HEK293 (cell line): ENCODE measurements at regions not wholly inside any gene's neighbourhood (a gene's known extent, or its start where the extent isn't known, plus 50 kb on each side); places are given as distances from the start of the nearest gene placed in this dataset.

ENCODE experiments used
- FEZF1 ChIP-seq: fragments of 450-650 bp; formaldehyde crosslinking; IDR thresholded peaks from 2 replicates; pipeline ENCODE4 v1.5.1; 2016; ENCODE audit warnings: missing biosample characterization, missing genetic modification characterization
- KLF16 ChIP-seq: fragments of 450-650 bp; formaldehyde crosslinking; IDR thresholded peaks from 2 replicates; pipeline ENCODE4 v1.5.1; 2017; ENCODE audit warnings: missing biosample characterization, missing genetic modification characterization
- YY1 ChIP-seq: fragments of 450-650 bp; formaldehyde crosslinking; IDR thresholded peaks from 2 replicates; pipeline ENCODE4 v1.5.1; 2018; ENCODE audit warnings: missing biosample characterization, missing genetic modification characterization
- ZBTB1 ChIP-seq: fragments of 450-650 bp; formaldehyde crosslinking; IDR thresholded peaks from 2 replicates; pipeline ENCODE4 v1.5.1; 2016; ENCODE audit warnings: missing biosample characterization, missing genetic modification characterization
- ZBTB21 ChIP-seq: fragments of 450-650 bp; formaldehyde crosslinking; IDR thresholded peaks from 2 replicates; pipeline ENCODE4 v1.5.1; 2017; ENCODE audit warnings: missing biosample characterization, missing genetic modification characterization
- ZBTB48 ChIP-seq: fragments of 450-650 bp; formaldehyde crosslinking; IDR thresholded peaks from 2 replicates; pipeline ENCODE4 v1.5.1; 2016; ENCODE audit warnings: missing biosample characterization, missing genetic modification characterization
- ZNF114 ChIP-seq: fragments of 450-650 bp; formaldehyde crosslinking; IDR thresholded peaks from 2 replicates; pipeline ENCODE4 v1.5.0; 2017; ENCODE audit warnings: missing biosample characterization, missing genetic modification characterization
- ZNF169 ChIP-seq: fragments of 450-650 bp; formaldehyde crosslinking; IDR thresholded peaks from 2 replicates; pipeline ENCODE4 v1.5.1; 2016; ENCODE audit warnings: missing biosample characterization, missing genetic modification characterization
- ZNF175 ChIP-seq: fragments of 450-650 bp; formaldehyde crosslinking; IDR thresholded peaks from 2 replicates; pipeline ENCODE4 v1.5.1; 2016; ENCODE audit warnings: missing biosample characterization, missing genetic modification characterization
- ZNF184 ChIP-seq: fragments of 450-650 bp; IDR thresholded peaks from 2 replicates; pipeline ENCODE4 v1.5.1; 2018; ENCODE audit warnings: missing biosample characterization, mild to moderate bottlenecking, missing genetic modification characterization
- ZNF211 ChIP-seq: fragments of 450-650 bp; formaldehyde crosslinking; IDR thresholded peaks from 2 replicates; pipeline ENCODE4 v1.5.1; 2016; ENCODE audit warnings: low read depth, missing biosample characterization, missing genetic modification characterization
- ZNF214 ChIP-seq: fragments of 450-650 bp; formaldehyde crosslinking; IDR thresholded peaks from 2 replicates; pipeline ENCODE4 v1.5.1; 2017; ENCODE audit warnings: missing biosample characterization, mild to moderate bottlenecking, missing genetic modification characterization, borderline replicate concordance
- ZNF292 ChIP-seq: fragments of 450-650 bp; formaldehyde crosslinking; IDR thresholded peaks from 2 replicates; pipeline ENCODE4 v1.5.1; 2016; ENCODE audit warnings: low read depth, missing biosample characterization, missing genetic modification characterization, borderline replicate concordance
- ZNF302 ChIP-seq: fragments of 450-650 bp; formaldehyde crosslinking; IDR thresholded peaks from 2 replicates; pipeline ENCODE4 v1.5.1; 2016; ENCODE audit warnings: missing biosample characterization, missing genetic modification characterization, low read depth
- ZNF529 ChIP-seq: fragments of 450-650 bp; formaldehyde crosslinking; IDR thresholded peaks from 2 replicates; pipeline ENCODE4 v1.5.1; 2017; ENCODE audit warnings: missing genetic modification characterization, missing biosample characterization; ENCODE audit not compliant: insufficient replicate concordance
- ZNF624 ChIP-seq: fragments of 450-650 bp; formaldehyde crosslinking; IDR thresholded peaks from 2 replicates; pipeline ENCODE4 v1.5.1; 2017; ENCODE audit warnings: missing biosample characterization, missing genetic modification characterization
- ZNF701 ChIP-seq: fragments of 450-650 bp; formaldehyde crosslinking; IDR thresholded peaks from 2 replicates; pipeline ENCODE4 v1.5.1; 2016; ENCODE audit warnings: missing biosample characterization, missing genetic modification characterization
- ZNF747 ChIP-seq: fragments of 450-650 bp; formaldehyde crosslinking; IDR thresholded peaks from 2 replicates; pipeline ENCODE4 v1.5.1; 2016; ENCODE audit warnings: missing biosample characterization, missing genetic modification characterization
- ZNF777 ChIP-seq: fragments of 450-650 bp; formaldehyde crosslinking; IDR thresholded peaks from 2 replicates; pipeline ENCODE4 v1.5.1; 2017; ENCODE audit warnings: missing biosample characterization, missing genetic modification characterization, borderline replicate concordance
- ZNF792 ChIP-seq: fragments of 450-650 bp; formaldehyde crosslinking; IDR thresholded peaks from 2 replicates; pipeline ENCODE4 v1.5.1; 2016; ENCODE audit warnings: missing biosample characterization, missing genetic modification characterization
- ZSCAN23 ChIP-seq: fragments of 450-650 bp; formaldehyde crosslinking; IDR thresholded peaks from 2 replicates; pipeline ENCODE4 v1.5.1; 2016; ENCODE audit warnings: missing biosample characterization, missing genetic modification characterization
- TF ChIP-seq, protein P1 (sequence below): fragments of 450-650 bp; formaldehyde crosslinking; IDR thresholded peaks from 2 replicates; pipeline ENCODE4 v1.5.1; 2017; ENCODE audit warnings: missing biosample characterization, missing genetic modification characterization
- TF ChIP-seq, protein P2 (sequence below): fragments of 450-650 bp; formaldehyde crosslinking; IDR thresholded peaks from 2 replicates; pipeline ENCODE4 v1.5.1; 2016; ENCODE audit warnings: missing biosample characterization, missing genetic modification characterization
- TF ChIP-seq, protein P3 (sequence below): fragments of 450-650 bp; formaldehyde crosslinking; IDR thresholded peaks from 2 replicates; pipeline ENCODE4 v1.5.1; 2016; ENCODE audit warnings: missing biosample characterization, missing genetic modification characterization
- TF ChIP-seq, protein P4 (sequence below): fragments of 450-650 bp; formaldehyde crosslinking; IDR thresholded peaks from 2 replicates; pipeline ENCODE4 v1.5.1; 2017; ENCODE audit warnings: missing biosample characterization, missing genetic modification characterization
- TF ChIP-seq, protein P5 (sequence below): fragments of 450-650 bp; formaldehyde crosslinking; IDR thresholded peaks from 2 replicates; pipeline ENCODE4 v1.5.1; 2016; ENCODE audit warnings: missing biosample characterization, missing genetic modification characterization
- TF ChIP-seq, protein P6 (sequence below): fragments of 450-650 bp; formaldehyde crosslinking; IDR thresholded peaks from 2 replicates; pipeline ENCODE4 v1.5.1; 2016; ENCODE audit warnings: missing biosample characterization, missing genetic modification characterization

DNA sequence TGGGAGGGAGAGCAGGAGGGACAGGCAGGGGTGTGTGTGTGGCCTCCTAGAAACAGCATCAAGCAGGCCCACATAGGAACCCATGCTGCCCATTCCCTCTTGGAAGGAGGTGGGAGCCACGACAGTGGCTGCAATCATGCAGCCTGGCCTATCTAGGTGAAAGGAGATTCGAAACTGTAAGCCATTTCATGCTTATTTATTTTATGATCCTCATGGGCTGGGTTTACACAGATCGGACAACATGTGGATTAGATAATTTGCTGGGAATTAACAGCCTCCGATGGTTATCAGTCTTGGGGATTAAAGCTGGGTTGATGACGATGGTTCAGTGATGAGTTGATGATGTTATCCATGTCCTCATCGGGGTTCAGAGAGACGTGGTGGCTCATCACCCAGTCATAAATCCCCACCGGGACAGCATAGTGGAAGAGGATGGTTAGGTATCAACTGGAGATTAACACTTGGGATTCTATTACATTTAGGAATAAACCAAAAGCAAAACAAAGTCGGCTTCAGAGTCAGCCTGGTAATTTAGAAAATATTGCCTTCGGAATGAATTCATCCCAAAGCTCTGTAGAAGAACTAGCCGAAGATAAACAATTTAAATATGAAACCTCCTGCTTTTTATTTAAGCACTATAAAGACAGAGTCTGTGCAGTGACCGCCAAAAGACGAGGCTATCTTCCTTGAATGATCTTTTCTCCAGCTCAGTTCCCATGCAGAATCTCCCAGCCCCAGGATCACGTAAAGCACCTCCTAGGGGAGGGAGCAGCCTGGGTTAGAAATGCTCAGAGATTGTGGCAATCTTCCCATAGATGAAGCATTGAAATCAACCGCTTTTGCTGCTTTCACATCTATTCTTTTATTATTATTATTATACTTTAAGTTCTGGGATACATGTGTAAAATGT, 252.8 kb downstream of the FOXD2 start (continued):
- TF ChIP-seq ZNF529 (tag by site-specific recombination): no peak
- TF ChIP-seq ZNF747 (tag by site-specific recombination): no peak
- TF ChIP-seq ZBTB21 (tag by site-specific recombination): peak; percentile 98
- TF ChIP-seq ZNF624: no peak
- TF ChIP-seq ZSCAN23: peak; percentile 92
- TF ChIP-seq FEZF1 (tag by site-specific recombination): peak; percentile 88
- TF ChIP-seq ZNF175 (tag by site-specific recombination): no peak
- TF ChIP-seq YY1 (tag by site-specific recombination): no peak
- TF ChIP-seq ZNF302 (tag by site-specific recombination): no peak
- peak; percentile 89 for TF ChIP-seq KLF16 (tag by site-specific recombination)
- peak; percentile 94 for TF ChIP-seq ZBTB1
- TF ChIP-seq ZBTB48 (tag by site-specific recombination): no peak
- TF ChIP-seq, protein P1, sequence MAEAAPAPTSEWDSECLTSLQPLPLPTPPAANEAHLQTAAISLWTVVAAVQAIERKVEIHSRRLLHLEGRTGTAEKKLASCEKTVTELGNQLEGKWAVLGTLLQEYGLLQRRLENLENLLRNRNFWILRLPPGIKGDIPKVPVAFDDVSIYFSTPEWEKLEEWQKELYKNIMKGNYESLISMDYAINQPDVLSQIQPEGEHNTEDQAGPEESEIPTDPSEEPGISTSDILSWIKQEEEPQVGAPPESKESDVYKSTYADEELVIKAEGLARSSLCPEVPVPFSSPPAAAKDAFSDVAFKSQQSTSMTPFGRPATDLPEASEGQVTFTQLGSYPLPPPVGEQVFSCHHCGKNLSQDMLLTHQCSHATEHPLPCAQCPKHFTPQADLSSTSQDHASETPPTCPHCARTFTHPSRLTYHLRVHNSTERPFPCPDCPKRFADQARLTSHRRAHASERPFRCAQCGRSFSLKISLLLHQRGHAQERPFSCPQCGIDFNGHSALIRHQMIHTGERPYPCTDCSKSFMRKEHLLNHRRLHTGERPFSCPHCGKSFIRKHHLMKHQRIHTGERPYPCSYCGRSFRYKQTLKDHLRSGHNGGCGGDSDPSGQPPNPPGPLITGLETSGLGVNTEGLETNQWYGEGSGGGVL (tag by site-specific recombination): peak; percentile 70
- TF ChIP-seq, protein P2, sequence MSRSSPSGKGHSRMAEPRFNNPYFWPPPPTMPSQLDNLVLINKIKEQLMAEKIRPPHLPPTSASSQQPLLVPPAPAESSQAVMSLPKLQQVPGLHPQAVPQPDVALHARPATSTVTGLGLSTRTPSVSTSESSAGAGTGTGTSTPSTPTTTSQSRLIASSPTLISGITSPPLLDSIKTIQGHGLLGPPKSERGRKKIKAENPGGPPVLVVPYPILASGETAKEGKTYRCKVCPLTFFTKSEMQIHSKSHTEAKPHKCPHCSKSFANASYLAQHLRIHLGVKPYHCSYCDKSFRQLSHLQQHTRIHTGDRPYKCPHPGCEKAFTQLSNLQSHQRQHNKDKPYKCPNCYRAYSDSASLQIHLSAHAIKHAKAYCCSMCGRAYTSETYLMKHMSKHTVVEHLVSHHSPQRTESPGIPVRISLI (tag by site-specific recombination): peak; percentile 75
- TF ChIP-seq ZNF184 (tag by site-specific recombination): peak; percentile 65; the same call in 1 of the 2 replicates
- no peak for TF ChIP-seq ZNF214 (tag by site-specific recombination)
- TF ChIP-seq, protein P3, sequence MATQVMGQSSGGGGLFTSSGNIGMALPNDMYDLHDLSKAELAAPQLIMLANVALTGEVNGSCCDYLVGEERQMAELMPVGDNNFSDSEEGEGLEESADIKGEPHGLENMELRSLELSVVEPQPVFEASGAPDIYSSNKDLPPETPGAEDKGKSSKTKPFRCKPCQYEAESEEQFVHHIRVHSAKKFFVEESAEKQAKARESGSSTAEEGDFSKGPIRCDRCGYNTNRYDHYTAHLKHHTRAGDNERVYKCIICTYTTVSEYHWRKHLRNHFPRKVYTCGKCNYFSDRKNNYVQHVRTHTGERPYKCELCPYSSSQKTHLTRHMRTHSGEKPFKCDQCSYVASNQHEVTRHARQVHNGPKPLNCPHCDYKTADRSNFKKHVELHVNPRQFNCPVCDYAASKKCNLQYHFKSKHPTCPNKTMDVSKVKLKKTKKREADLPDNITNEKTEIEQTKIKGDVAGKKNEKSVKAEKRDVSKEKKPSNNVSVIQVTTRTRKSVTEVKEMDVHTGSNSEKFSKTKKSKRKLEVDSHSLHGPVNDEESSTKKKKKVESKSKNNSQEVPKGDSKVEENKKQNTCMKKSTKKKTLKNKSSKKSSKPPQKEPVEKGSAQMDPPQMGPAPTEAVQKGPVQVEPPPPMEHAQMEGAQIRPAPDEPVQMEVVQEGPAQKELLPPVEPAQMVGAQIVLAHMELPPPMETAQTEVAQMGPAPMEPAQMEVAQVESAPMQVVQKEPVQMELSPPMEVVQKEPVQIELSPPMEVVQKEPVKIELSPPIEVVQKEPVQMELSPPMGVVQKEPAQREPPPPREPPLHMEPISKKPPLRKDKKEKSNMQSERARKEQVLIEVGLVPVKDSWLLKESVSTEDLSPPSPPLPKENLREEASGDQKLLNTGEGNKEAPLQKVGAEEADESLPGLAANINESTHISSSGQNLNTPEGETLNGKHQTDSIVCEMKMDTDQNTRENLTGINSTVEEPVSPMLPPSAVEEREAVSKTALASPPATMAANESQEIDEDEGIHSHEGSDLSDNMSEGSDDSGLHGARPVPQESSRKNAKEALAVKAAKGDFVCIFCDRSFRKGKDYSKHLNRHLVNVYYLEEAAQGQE (tag by site-specific recombination): no peak
- no peak for TF ChIP-seq ZNF701 (tag by site-specific recombination)
- TF ChIP-seq, protein P4, sequence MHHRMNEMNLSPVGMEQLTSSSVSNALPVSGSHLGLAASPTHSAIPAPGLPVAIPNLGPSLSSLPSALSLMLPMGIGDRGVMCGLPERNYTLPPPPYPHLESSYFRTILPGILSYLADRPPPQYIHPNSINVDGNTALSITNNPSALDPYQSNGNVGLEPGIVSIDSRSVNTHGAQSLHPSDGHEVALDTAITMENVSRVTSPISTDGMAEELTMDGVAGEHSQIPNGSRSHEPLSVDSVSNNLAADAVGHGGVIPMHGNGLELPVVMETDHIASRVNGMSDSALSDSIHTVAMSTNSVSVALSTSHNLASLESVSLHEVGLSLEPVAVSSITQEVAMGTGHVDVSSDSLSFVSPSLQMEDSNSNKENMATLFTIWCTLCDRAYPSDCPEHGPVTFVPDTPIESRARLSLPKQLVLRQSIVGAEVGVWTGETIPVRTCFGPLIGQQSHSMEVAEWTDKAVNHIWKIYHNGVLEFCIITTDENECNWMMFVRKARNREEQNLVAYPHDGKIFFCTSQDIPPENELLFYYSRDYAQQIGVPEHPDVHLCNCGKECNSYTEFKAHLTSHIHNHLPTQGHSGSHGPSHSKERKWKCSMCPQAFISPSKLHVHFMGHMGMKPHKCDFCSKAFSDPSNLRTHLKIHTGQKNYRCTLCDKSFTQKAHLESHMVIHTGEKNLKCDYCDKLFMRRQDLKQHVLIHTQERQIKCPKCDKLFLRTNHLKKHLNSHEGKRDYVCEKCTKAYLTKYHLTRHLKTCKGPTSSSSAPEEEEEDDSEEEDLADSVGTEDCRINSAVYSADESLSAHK (tag by site-specific recombination): peak; percentile 98
- TF ChIP-seq, protein P5, sequence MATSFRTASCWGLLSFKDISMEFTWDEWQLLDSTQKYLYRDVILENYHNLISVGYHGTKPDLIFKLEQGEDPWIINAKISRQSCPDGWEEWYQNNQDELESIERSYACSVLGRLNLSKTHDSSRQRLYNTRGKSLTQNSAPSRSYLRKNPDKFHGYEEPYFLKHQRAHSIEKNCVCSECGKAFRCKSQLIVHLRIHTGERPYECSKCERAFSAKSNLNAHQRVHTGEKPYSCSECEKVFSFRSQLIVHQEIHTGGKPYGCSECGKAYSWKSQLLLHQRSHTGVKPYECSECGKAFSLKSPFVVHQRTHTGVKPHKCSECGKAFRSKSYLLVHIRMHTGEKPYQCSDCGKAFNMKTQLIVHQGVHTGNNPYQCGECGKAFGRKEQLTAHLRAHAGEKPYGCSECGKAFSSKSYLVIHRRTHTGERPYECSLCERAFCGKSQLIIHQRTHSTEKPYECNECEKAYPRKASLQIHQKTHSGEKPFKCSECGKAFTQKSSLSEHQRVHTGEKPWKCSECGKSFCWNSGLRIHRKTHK (tag by site-specific recombination): no peak
- no peak for TF ChIP-seq ZNF169 (tag by site-specific recombination)
- TF ChIP-seq ZNF114 (tag by site-specific recombination): no peak
- TF ChIP-seq ZNF211 (tag by site-specific recombination): no peak
- TF ChIP-seq, protein P6, sequence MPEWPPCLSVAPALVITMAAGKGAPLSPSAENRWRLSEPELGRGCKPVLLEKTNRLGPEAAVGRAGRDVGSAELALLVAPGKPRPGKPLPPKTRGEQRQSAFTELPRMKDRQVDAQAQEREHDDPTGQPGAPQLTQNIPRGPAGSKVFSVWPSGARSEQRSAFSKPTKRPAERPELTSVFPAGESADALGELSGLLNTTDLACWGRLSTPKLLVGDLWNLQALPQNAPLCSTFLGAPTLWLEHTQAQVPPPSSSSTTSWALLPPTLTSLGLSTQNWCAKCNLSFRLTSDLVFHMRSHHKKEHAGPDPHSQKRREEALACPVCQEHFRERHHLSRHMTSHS: peak; percentile 86; the same call in 1 of the 2 replicates
- peak; percentile 82; the same call in 1 of the 2 replicates for TF ChIP-seq ZNF792 (tag by site-specific recombination)
- no peak for TF ChIP-seq ZNF292 (tag by site-specific recombination)
- no peak for TF ChIP-seq ZNF777 (tag by site-specific recombination)
